Prostate gland (tissue), 2 donors: ENCODE measurements at regions not wholly inside any gene's neighbourhood (a gene's known extent, or its start where the extent isn't known, plus 50 kb on each side); places are given as distances from the start of the nearest gene placed in this dataset.
"Not testable (repeated sequence)": the region's sequence is repeated elsewhere in the genome, so short reads cannot be mapped to it uniquely, and the experiment has no call there.

ENCODE experiments used
- DNase-seq: peaks from one replicate; pipeline ENCODE4 v3.0.0-alpha.2; 2019; ENCODE audit warnings: low spot score
- H3K27ac ChIP-seq, 2 donors: fragments of 200-600 bp; sonication (generic); 2 replicates each; pipeline ENCODE4 v1.5.1; 2017 to 2019
- H3K27me3 ChIP-seq: fragments of 200-600 bp; sonication (generic); replicated peaks from 2 replicates; pipeline ENCODE4 v1.5.1; 2019; ENCODE audit not compliant: insufficient read depth
- H3K36me3 ChIP-seq, 2 donors: fragments of 200-600 bp; sonication (generic); 1 replicate in 1 of 2; 2 replicates in 1 of 2; pipeline versions ENCODE4 v1.5.1 to v1.8.1; 2017 to 2019
- H3K4me1 ChIP-seq: fragments of 200-600 bp; sonication (generic); replicated peaks from 2 replicates; pipeline ENCODE4 v1.5.1; 2019
- H3K4me3 ChIP-seq, 2 donors: fragments of 200-600 bp; sonication (generic); 2 replicates each; pipeline ENCODE4 v1.5.1; 2017 to 2019
- H3K9me3 ChIP-seq: fragments of 200-600 bp; sonication (generic); 2 replicates; pipeline ENCODE4 v1.5.1; 2017
- CTCF ChIP-seq, 4 experiments: fragments of 200-600 bp in 2 of 4; fragments of 450-650 bp in 2 of 4; sonication (generic) in 2 of 4; IDR thresholded peaks; 1 replicate in 3 of 4; 2 replicates in 1 of 4; pipeline ENCODE4 v1.5.1; 2016 to 2019; ENCODE audit warnings: antibody characterized with exemption in 4 of 4, mild to moderate bottlenecking in 2 of 4, moderate library complexity in 2 of 4
- POLR2A ChIP-seq: fragments of 450-650 bp; IDR thresholded peaks from one replicate; pipeline ENCODE4 v1.6.1; 2016; ENCODE audit warnings: antibody characterized with exemption, mild to moderate bottlenecking
- POLR2AphosphoS5 ChIP-seq: sonication (generic); formaldehyde crosslinking; IDR thresholded peaks from one replicate; pipeline ENCODE4 v1.6.1; 2017; ENCODE audit warnings: antibody characterized with exemption
- WGBS: methylation state at CpG from one replicate; pipeline ENCODE4 v1.1.5; 2018; 5-methylcytosine and 5-hydroxymethylcytosine counted together
- intact Hi-C: fragments of 100-400 bp; cut with DNase I; formaldehyde crosslinking; loops from one replicate; pipeline ENCODE4 v1.14.2; 2022

- Histone ChIP-seq H3K27ac (no peak overlapping the region), H3K9me3 (no peaks in the 10 kb centered on the region), H3K27me3 (no peaks in the 10 kb centered on the region), H3K36me3 (no peaks in the 10 kb centered on the region), H3K4me3 (no peak overlapping the region), H3K4me1 (no peaks in the 10 kb centered on the region)
- TF ChIP-seq CTCF (IDR thresholded peaks at IDR 0.05), result no peak
- no peak for TF ChIP-seq POLR2AphosphoS5
- no peak for TF ChIP-seq POLR2A
- intact Hi-C loops, result no loop called here
- WGBS, result 44% methylated on average over 4 of the region's 4 CpGs
- no peak for DNase-seq
Measured at GRCh38 chr5:89817841-89818240, 591.7 kb downstream of the CETN3 start.

- no peak for DNase-seq
- H3K4me1 ChIP-seq, result no peaks in the 10 kb centered on the region
- no peaks in the 10 kb centered on the region for H3K27me3 ChIP-seq
- 78% methylated on average over 2 of the region's 2 CpGs for WGBS
- H3K9me3 ChIP-seq, result no peaks in the 10 kb centered on the region
- no peak overlapping the region for H3K27ac ChIP-seq
- H3K36me3 ChIP-seq, result no peaks in the 10 kb centered on the region
- no peak overlapping the region for H3K4me3 ChIP-seq
- no peak for TF ChIP-seq POLR2A
- intact Hi-C loops, result no loop called here
Measured at GRCh38 chr5:89816038-89816437, 593.5 kb downstream of the CETN3 start.

GRCh38 chr5:89800735-89801134 lies 608.8 kb downstream of the CETN3 start:
- H3K27ac ChIP-seq, H3K9me3 ChIP-seq, DNase-seq, H3K4me3 ChIP-seq, H3K4me1 ChIP-seq, H3K36me3 ChIP-seq, H3K27me3 ChIP-seq, intact Hi-C loops: not testable (repeated sequence)
- WGBS, result 86% methylated on average over 5 of the region's 5 CpGs

GRCh38 chr5:89794504-89794903 lies 615.1 kb downstream of the CETN3 start:
- H3K27ac ChIP-seq, H3K27me3 ChIP-seq, H3K4me1 ChIP-seq, intact Hi-C loops, H3K4me3 ChIP-seq, DNase-seq, H3K36me3 ChIP-seq, H3K9me3 ChIP-seq: not testable (repeated sequence)
- WGBS, result 89% methylated on average over 6 of the region's 6 CpGs

GRCh38 chr5:89779734-89780133 lies 629.8 kb downstream of the CETN3 start:
- intact Hi-C loops, H3K4me3 ChIP-seq, H3K27me3 ChIP-seq, H3K9me3 ChIP-seq, H3K36me3 ChIP-seq, DNase-seq, H3K4me1 ChIP-seq, H3K27ac ChIP-seq: not testable (repeated sequence)

GRCh38 chr5:89777758-89778157 lies 631.8 kb downstream of the CETN3 start:
- no peak for DNase-seq
- intact Hi-C loops, result no loop called here
- TF ChIP-seq POLR2AphosphoS5 (no peak), CTCF (IDR thresholded peaks at IDR 0.05) (no peak)
- WGBS, result 95% methylated on average over 12 of the region's 13 CpGs
- no peak overlapping the region for H3K27ac ChIP-seq
- no peaks in the 10 kb centered on the region for H3K4me1 ChIP-seq
- H3K36me3 ChIP-seq, result no peaks in the 10 kb centered on the region
- H3K9me3 ChIP-seq, result no peaks in the 10 kb centered on the region
- no peak overlapping the region for H3K4me3 ChIP-seq
- H3K27me3 ChIP-seq, result no peaks in the 10 kb centered on the region

GRCh38 chr5:89769975-89770374 lies 639.6 kb downstream of the CETN3 start:
- no peak overlapping the region for H3K27ac ChIP-seq
- H3K27me3 ChIP-seq, result no peaks in the 10 kb centered on the region
- no peaks in the 10 kb centered on the region for H3K9me3 ChIP-seq
- intact Hi-C loops, result no loop called here
- 79% methylated on average over 2 of the region's 2 CpGs for WGBS
- TF ChIP-seq POLR2AphosphoS5 (no peak), CTCF (IDR thresholded peaks at IDR 0.05) (no peak), POLR2A (no peak)
- no peak for DNase-seq
- H3K36me3 ChIP-seq, result no peaks in the 10 kb centered on the region
- no peaks in the 10 kb centered on the region for H3K4me1 ChIP-seq
- no peak overlapping the region for H3K4me3 ChIP-seq
